Fibroblast of lung (primary cell): ENCODE measurements at regions not wholly inside any gene's neighbourhood (a gene's known extent, or its start where the extent isn't known, plus 50 kb on each side); places are given as distances from the start of the nearest gene placed in this dataset.

Experiments
- CTCF ChIP-seq, 2 donors: IDR thresholded peaks in 1 of 2; conservative IDR thresholded peaks in 1 of 2; 1 replicate in 1 of 2; 2 replicates in 1 of 2; pipeline ENCODE4 v1.5.1; 2011 to 2012; ENCODE audit warnings: low read length in 2 of 2, control low read depth in 1 of 2, inconsistent platforms in 1 of 2, low read depth in 1 of 2, mild to moderate bottlenecking in 1 of 2
- EZH2 ChIP-seq: IDR thresholded peaks from 2 replicates; pipeline ENCODE4 v1.5.1; 2012; ENCODE audit warnings: low read length, control low read depth, mild to moderate bottlenecking; ENCODE audit errors: missing control alignments

DNA sequence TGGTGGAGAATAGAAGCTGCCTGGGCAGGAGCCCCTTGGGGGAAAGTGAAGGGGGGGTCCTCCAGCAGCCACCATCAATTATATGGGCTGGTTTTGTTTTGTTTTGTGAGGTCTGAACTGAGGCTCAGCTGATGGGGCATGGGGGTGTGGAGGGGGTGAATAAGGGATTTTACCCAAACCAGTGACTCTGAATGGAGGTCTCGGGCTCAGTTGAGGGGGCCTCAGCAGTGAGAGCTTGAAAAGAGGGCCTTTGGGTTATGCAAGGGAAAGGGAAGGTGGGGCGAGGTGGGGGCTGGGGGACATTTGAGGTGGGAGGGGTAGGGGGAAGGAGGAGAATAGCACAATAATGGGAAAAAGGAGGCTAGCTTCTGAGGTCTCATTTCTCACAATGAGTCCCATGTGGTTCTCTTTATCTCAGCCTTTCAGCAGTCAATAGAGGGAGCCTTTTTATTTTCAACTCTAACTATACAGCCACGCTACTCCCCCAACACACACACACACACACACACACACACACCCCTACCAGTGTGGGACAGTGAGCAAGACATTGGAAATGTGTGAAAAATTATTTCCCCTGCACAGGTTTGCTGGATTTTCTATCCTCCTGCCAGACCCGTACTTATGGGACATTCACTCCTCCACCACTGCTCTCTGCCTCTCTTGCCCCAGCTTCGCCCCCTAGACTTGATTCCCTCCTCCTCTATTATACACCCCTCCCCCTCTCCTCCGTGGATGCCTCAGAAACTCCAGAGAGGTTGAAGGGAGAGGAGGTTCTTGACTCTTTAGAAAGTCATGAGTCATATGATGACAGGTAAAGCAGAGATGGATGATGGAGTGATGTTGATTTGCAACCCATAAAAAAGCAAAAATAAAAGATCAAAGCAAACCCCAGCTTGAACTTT lies 96.0 kb downstream of the GTPBP8 start:
- TF ChIP-seq CTCF (conservative IDR thresholded peaks at IDR 0.05 in 1 of 2, IDR thresholded peaks at IDR 0.05 in 1 of 2; ENCODE audit: low read depth in 1 of 2, low read length in 2 of 2) = no peak
- TF ChIP-seq EZH2 = no peak
